Stimulated activated naive CD8-positive, alpha-beta T cell treated with anti-CD3 and anti-CD28 coated beads, Interleukin-15, Interleukin-2, amounts not matched to agents 100 ng/mL and 50 ng/mL, for 24 hours (primary cell): ENCODE measurements at regions not wholly inside any gene's neighbourhood (a gene's known extent, or its start where the extent isn't known, plus 50 kb on each side); places are given as distances from the start of the nearest gene placed in this dataset.
"Not testable (repeated sequence)": the region's sequence is repeated elsewhere in the genome, so short reads cannot be mapped to it uniquely, and the experiment has no call there.

Experiments used
- H3K27ac Mint-ChIP-seq: one replicate; pipeline ENCODE4 v1.8.0; 2021; ENCODE audit warnings: mild to moderate bottlenecking, mixed read lengths
- H3K27me3 Mint-ChIP-seq: one replicate; pipeline ENCODE4 v1.8.0; 2021; ENCODE audit warnings: mixed read lengths
- H3K36me3 Mint-ChIP-seq: one replicate; pipeline ENCODE4 v1.8.0; 2021; ENCODE audit warnings: low read depth, mixed read lengths
- H3K4me1 Mint-ChIP-seq: one replicate; pipeline ENCODE4 v1.8.0; 2021; ENCODE audit warnings: low read depth, mixed read lengths
- H3K4me3 Mint-ChIP-seq: one replicate; pipeline ENCODE4 v1.8.0; 2021; ENCODE audit warnings: mild to moderate bottlenecking, mixed read lengths
- H3K9me3 Mint-ChIP-seq: one replicate; pipeline ENCODE4 v1.8.0; 2021; ENCODE audit warnings: mixed read lengths

DNA sequence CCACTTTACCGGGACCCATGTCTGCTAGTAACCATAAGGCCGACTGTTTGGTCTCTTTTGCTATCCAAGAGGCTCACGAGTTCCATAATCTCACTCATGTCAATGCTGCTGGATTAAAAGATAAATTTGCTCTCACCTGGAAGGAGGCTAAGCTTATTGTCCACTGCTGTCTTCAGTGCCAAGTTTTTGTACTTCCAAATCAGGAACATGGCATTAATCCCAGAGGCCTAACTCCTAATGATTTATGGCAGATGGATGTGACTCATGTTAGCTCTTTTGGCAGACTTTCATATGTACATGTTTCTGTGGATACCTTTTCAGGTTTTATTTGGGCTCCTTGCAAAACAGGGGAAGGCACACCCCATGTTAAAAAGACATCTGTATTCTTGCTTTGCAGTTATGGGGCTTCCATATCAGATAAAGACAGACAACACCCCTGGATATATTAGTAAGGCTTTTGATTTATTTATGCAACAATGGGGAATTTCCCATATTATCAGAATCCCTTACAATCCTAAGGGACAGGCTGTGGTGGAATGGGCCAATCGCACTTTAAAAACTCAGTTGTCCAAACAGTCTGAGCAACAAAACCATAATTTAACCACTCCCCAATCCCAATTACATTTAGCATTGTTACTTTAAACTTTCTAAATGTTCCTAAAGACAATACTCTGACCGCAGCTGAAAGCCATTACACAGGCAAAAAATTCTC lies 162.7 kb downstream of the IER5 start:
- peaks cover 37% of the 10 kb centered on the region for H3K9me3 Mint-ChIP-seq
- H3K36me3 Mint-ChIP-seq = peaks cover 4% of the 10 kb centered on the region
- no peak overlapping the region for H3K27ac Mint-ChIP-seq
- H3K4me3 Mint-ChIP-seq = no peak overlapping the region
- H3K4me1 Mint-ChIP-seq = no peaks in the 10 kb centered on the region
- H3K27me3 Mint-ChIP-seq = no peaks in the 10 kb centered on the region

DNA sequence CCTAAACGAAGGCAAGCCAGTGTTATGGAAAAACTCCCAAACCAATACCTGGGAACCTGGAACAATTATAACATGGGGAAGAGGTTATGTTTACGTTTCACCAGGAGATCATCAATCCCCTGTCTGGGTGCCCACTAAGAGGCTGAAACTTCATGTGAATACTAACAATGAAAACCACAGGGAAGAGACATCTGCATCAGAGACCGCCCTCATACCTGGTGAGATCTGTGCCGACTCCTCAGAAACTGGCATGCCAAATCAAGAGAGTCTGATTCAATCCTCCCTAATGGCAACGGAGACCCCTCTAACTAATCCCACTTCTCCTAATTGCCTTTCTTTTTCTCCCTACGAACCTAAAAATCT lies 163.2 kb downstream of the IER5 start:
- no peaks in the 10 kb centered on the region for H3K4me1 Mint-ChIP-seq
- H3K9me3 Mint-ChIP-seq = peaks cover 34% of the 10 kb centered on the region
- H3K27me3 Mint-ChIP-seq = no peaks in the 10 kb centered on the region
- peaks cover 1% of the 10 kb centered on the region for H3K36me3 Mint-ChIP-seq
- no peak overlapping the region for H3K27ac Mint-ChIP-seq
- H3K4me3 Mint-ChIP-seq = no peak overlapping the region

DNA sequence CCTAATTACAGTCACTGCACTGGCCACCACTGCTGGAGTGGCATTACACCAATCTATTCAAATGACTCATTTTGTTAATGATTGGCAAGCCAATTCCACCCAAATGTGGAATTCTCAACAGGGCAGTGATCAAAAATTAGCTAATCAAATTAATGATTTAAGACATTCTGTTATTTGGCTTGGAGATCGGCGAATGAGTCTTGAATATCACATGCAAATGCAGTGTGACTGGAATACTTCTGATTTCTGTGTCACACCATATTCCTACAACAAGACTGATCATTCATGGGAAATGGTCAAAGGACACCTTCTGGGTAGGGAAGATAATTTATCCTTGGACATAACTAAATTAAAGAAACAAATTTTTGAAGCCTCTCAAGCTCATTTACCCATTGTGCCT lies 165.1 kb downstream of the IER5 start:
- not testable (repeated sequence) for H3K4me3 Mint-ChIP-seq, H3K4me1 Mint-ChIP-seq, H3K27ac Mint-ChIP-seq, H3K36me3 Mint-ChIP-seq, H3K27me3 Mint-ChIP-seq
- H3K9me3 Mint-ChIP-seq = peaks cover 22% of the 10 kb centered on the region

DNA sequence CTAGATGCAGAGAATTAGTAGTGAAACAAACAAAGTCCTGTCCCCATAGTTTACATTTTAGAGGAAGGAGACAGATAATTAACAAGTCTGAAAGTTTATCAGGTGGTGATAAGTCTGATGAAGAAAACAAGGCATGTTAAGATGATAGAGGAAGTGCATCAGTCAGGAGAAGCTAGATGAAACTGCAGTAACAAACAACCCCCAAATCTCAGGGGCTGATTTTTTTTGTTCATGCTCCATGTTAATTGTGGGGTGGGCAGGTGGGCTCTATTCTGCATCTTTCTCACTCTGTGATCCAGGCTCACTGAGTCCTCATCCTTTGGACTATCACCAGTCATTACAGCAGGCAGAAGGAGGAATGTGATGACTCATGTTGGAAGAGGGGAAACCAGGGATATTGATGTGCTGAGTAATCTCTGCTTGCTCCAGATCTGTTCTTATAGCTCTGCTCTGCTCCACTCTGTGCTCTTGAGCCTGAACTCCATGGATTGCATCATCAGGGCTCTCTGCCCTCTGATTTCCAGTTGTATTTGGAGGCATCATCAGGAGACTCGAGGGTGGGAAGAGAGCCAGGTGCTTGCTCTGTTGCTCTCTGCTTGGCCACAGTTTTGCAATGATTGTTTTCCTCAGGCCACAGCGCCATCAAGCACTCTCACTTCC lies 166.9 kb downstream of the IER5 start:
- Mint-ChIP-seq H3K4me3 (no peak overlapping the region), H3K36me3 (no peaks in the 10 kb centered on the region), H3K27ac (no peak overlapping the region), H3K9me3 (peaks cover 22% of the 10 kb centered on the region), H3K4me1 (no peaks in the 10 kb centered on the region), H3K27me3 (no peaks in the 10 kb centered on the region)

DNA sequence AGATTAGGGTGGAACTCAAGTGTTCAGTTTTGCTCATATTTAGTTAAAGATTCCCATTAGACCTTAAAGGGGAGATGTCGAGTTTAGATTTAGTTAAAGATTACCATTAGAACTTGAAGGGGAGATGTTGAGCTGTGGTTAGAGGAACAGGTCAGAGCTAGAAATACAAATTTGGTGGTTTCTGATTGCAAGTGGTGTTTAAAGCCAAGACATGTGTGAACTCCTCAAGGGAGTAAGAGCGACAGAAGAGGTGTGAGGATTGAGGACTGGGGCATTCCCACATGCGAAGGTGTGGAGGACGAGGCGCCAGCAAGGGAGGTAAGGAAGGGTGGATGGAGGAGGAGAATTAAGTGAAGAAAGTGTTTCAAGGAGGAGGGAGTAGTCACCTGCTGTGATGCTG lies 168.6 kb downstream of the IER5 start:
- no peaks in the 10 kb centered on the region for H3K4me1 Mint-ChIP-seq
- no peaks in the 10 kb centered on the region for H3K27me3 Mint-ChIP-seq
- H3K4me3 Mint-ChIP-seq = no peak overlapping the region
- no peaks in the 10 kb centered on the region for H3K36me3 Mint-ChIP-seq
- peaks cover 22% of the 10 kb centered on the region for H3K9me3 Mint-ChIP-seq
- no peak overlapping the region for H3K27ac Mint-ChIP-seq

DNA sequence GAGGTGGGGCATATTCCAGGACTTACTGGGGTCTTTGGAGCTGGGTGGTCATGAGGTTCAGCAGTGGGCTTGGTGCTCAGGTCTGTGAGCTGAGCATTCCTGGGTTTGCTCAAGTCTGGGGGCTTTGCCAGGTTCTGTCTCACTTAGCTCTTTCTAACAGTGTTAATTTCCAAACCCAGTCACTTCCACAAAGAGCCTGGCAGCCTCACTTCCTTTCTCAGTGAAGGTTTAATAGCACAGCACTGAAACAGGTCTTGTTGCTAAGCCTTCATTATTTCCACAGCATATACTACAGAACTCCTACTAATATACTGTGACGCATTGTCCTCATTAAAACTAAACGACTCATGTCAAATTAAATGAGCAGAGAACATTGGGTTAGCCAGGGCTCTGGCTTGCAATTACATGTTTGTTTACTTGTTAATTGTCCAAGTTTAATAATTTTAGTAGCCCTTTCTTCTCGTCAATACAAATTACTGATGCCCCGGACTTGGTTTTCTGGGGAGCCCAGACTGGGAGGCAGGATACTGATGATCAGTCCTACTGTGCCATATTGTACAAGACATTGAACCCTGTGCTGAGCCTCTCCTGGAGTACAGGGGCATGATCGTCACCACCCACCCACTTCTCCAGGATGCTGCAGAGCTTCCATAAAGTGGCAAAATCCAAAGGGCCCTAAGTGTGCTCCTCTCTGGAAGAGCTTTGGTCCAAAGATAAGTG lies 170.7 kb downstream of the IER5 start:
- H3K4me3 Mint-ChIP-seq = no peak overlapping the region
- H3K27ac Mint-ChIP-seq = no peak overlapping the region
- no peaks in the 10 kb centered on the region for H3K36me3 Mint-ChIP-seq
- no peaks in the 10 kb centered on the region for H3K4me1 Mint-ChIP-seq
- peaks cover 14% of the 10 kb centered on the region for H3K9me3 Mint-ChIP-seq
- no peaks in the 10 kb centered on the region for H3K27me3 Mint-ChIP-seq

DNA sequence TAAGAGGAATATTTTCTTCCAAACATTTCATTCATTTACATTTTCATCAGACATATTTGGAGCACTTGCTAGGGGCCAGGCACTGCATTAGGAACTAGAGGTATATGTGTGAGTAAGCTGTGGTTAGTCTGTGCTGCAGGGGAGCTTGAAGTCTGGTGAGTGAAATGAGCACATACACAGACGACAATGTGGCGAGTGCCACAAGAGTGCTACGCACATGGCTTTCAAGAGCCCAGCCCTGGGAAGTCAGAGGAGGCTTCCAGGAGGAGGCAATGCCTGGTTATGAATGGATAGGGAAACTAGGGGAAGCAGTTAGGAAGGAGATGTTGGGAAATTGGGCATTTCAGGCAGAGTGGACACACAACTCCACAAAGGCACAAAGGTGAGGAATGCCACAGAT lies 171.8 kb downstream of the IER5 start:
- no peaks in the 10 kb centered on the region for H3K36me3 Mint-ChIP-seq

DNA sequence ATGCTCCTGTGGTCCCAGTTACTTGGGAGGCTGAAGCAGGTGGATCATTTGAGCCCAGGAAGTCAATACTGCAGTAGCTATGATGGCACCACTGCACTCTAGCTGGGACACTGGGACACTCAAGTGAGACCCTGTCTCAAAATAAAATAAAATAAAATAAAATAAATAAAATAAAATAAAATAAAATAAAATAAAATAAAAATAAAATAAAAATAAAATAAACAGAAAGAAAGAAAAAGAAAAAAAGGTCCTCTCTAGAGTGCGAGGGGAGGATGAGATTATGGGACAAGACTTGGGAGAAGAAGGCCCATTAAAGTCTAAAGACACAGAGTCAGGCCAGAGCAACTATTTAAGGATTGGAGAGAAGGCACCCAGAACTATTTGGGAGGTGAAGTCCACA lies 172.5 kb downstream of the IER5 start:
- Mint-ChIP-seq H3K27me3 (no peaks in the 10 kb centered on the region), H3K4me1 (no peaks in the 10 kb centered on the region), H3K36me3 (no peaks in the 10 kb centered on the region), H3K27ac (no peak overlapping the region), H3K9me3 (no peaks in the 10 kb centered on the region), H3K4me3 (no peak overlapping the region)

More for the DNA sequence above, 171.8 kb downstream of the IER5 start:
- H3K27me3 Mint-ChIP-seq = no peaks in the 10 kb centered on the region
- no peak overlapping the region for H3K4me3 Mint-ChIP-seq
- no peaks in the 10 kb centered on the region for H3K4me1 Mint-ChIP-seq
- H3K27ac Mint-ChIP-seq = no peak overlapping the region
- peaks cover 5% of the 10 kb centered on the region for H3K9me3 Mint-ChIP-seq

DNA sequence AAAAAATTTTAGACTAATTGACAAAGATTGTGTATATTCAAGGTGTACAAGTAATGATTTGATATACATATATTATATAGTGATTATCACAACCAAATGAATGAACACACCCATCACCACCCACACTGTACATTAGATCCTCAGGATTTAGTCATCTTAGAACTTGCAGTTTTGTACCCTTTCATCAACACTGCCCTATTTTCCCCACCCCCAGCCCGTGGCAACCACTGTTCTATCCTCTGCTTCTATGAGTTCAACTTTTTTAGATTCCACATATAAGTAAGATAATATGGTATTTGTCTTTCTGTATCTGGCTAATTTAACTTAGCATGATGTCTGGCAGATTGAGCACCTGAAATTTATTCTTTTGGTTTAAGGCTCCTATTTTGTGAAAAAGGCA lies 173.6 kb downstream of the IER5 start:
- no peak overlapping the region for H3K4me3 Mint-ChIP-seq
- H3K9me3 Mint-ChIP-seq = no peaks in the 10 kb centered on the region
- no peak overlapping the region for H3K27ac Mint-ChIP-seq
- no peaks in the 10 kb centered on the region for H3K36me3 Mint-ChIP-seq
- H3K27me3 Mint-ChIP-seq = no peaks in the 10 kb centered on the region
- H3K4me1 Mint-ChIP-seq = no peaks in the 10 kb centered on the region

DNA sequence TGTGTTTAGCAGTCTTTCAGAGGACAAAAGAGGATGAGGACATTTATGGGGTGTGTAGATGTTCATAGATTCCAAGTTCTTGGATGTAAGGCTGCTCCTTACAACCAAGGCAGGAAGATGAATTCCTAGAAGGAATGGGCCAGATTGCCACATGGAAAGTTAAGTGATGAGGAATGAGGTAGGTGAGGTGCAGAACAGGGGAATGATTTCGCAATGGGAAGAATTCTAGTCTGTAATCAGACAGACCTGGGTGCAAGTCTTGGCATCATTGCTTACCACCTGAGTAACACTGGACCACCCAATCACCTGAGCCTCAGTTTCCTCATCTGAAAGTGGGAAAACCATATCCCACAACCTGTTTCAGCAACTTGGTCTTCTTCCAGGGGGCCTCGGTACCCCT lies 174.9 kb downstream of the IER5 start:
- Mint-ChIP-seq H3K4me3 (no peak overlapping the region), H3K27me3 (no peaks in the 10 kb centered on the region), H3K36me3 (no peaks in the 10 kb centered on the region), H3K9me3 (no peaks in the 10 kb centered on the region), H3K4me1 (no peaks in the 10 kb centered on the region), H3K27ac (no peak overlapping the region)

DNA sequence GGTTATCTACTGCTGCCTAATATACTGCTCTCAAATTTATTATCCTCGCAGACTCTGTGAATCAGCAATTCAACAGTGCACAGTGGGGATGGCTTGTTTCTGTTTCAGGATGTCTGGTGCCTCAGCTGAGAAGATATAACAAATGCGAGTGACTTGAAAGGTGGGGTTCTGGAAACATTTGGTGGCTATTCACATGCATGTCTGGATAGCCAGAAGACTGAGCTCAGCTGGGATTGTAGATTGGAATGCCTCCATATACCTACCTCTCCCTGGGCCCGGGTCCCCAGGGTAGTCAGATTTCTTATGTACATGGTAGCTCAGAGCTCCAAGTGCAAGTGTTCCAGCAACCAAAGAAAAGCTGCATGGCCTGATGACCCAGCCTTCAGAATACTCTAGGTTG lies 176.3 kb downstream of the IER5 start:
- H3K27me3 Mint-ChIP-seq = peaks cover 5% of the 10 kb centered on the region

DNA sequence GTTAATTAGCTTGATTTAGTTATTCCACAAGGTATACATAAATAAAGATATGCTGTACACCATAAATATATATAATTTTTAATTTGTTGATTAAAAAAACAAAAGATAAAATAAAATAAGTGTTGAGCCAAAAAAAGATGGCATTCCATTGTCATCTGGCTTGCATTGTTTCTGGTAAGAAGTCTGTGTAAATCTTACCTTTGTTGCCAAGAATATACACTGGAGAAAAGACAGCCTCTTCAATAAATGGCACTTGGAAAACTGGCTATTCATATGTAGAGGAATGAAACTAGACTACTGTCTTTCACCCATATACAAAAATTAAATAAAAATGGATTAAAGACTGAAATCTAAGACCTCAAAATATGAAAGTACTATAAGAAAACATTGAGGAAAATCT lies 196.5 kb downstream of the IER5 start:
- Mint-ChIP-seq H3K4me3 (no peak overlapping the region), H3K27ac (no peak overlapping the region), H3K27me3 (peaks cover 2% of the 10 kb centered on the region)

More for the DNA sequence above, 176.3 kb downstream of the IER5 start:
- Mint-ChIP-seq H3K9me3 (no peaks in the 10 kb centered on the region), H3K4me3 (no peak overlapping the region), H3K27ac (no peak overlapping the region), H3K4me1 (no peaks in the 10 kb centered on the region), H3K36me3 (no peaks in the 10 kb centered on the region)

DNA sequence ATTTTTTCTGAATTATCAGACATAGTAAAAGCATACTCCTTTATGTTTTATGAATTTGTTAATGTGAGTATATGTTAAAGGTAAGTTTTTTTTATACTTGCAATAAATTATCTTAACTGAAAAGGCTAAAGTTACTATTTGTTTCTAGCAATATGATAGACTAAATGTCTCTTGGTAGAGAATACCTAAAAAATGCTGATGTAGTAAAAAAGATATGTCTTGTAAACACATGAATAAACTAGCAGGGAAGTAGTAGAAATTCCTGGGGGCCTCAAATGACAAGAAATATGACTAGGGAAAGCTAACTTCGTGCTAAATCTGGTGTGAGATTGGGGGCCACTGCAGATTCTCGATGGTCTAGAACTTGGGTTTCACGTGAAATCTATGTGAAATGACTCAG lies 188.1 kb upstream of the CACNA1E start:
- Mint-ChIP-seq H3K36me3 (no peaks in the 10 kb centered on the region), H3K4me3 (no peak overlapping the region), H3K4me1 (no peaks in the 10 kb centered on the region), H3K27me3 (no peaks in the 10 kb centered on the region), H3K27ac (no peak overlapping the region), H3K9me3 (no peaks in the 10 kb centered on the region)

More for the DNA sequence above, 196.5 kb downstream of the IER5 start:
- Mint-ChIP-seq H3K36me3 (peaks cover 6% of the 10 kb centered on the region), H3K4me1 (no peaks in the 10 kb centered on the region), H3K9me3 (peaks cover 28% of the 10 kb centered on the region)

DNA sequence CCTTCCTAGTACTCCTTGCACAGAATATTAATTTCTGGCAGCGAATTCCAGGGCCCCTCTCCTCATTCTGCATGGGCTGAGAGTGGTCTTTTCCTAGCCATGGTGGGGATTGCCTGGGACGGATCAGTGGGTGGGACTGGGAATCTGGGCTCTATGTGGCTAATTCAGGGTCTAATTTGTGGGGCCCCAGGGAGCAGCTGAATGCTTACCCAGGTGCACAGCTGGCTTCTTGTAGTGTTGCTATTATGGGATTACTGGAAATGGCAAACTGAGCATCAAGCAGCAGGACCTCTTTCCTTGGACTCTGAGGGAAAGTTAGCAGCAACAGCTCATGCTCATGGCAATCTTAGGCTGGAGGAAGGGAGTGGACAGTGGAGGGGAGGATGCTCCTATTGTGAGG lies 187.1 kb upstream of the CACNA1E start:
- Mint-ChIP-seq H3K9me3 (no peaks in the 10 kb centered on the region), H3K4me1 (no peaks in the 10 kb centered on the region), H3K4me3 (no peak overlapping the region), H3K36me3 (no peaks in the 10 kb centered on the region), H3K27ac (no peak overlapping the region), H3K27me3 (no peaks in the 10 kb centered on the region)

DNA sequence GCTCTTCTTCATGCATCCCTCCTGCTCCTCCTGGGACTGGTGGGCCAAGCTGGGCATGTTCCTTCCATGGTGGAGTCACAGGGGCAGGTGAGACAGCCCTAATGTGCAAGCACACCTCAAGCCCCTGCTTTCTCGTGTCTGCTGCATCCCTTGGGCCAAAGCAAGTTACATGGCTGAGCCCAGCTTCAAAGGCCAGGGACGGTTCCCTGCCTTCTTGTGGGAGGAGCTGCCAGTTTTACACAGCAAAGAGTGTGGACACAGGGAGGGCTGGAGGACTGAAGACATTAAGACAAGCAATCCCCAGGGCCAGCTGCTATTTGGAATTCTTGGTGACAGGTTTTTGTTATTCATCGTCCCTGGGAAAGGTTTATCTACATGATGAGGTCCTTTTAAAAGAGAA lies 175.2 kb upstream of the CACNA1E start:
- peaks cover 4% of the 10 kb centered on the region for H3K27me3 Mint-ChIP-seq

More for the DNA sequence above, 175.2 kb upstream of the CACNA1E start:
- H3K27ac Mint-ChIP-seq = no peak overlapping the region
- H3K9me3 Mint-ChIP-seq = no peaks in the 10 kb centered on the region
- no peak overlapping the region for H3K4me3 Mint-ChIP-seq
- H3K36me3 Mint-ChIP-seq = no peaks in the 10 kb centered on the region
- H3K4me1 Mint-ChIP-seq = no peaks in the 10 kb centered on the region
